ENCODE measurements at regions not wholly inside any gene's neighbourhood (a gene's known extent, or its start where the extent isn't known, plus 50 kb on each side); places are given as distances from the start of the nearest gene placed in this dataset.

- Histone ChIP-seq H3K36me3 (no peaks in the 10 kb centered on the region), H3K27ac (no peak overlapping the region), H3K9me3 (no peaks in the 10 kb centered on the region), H3K4me3 (no peak overlapping the region), H3K27me3 (no peaks in the 10 kb centered on the region), H3K4me1 (no peaks in the 10 kb centered on the region)
- intact Hi-C loops (cut with DNase I) = no loop called here
- DNase-seq (ENCODE audit: low spot score in 2 of 2) = no peak
- TF ChIP-seq CTCF (IDR thresholded peaks at IDR 0.05) = no peak
Observed at GRCh38 chr13:75938811-75939560, 302.9 kb downstream of the LMO7 start.

DNA sequence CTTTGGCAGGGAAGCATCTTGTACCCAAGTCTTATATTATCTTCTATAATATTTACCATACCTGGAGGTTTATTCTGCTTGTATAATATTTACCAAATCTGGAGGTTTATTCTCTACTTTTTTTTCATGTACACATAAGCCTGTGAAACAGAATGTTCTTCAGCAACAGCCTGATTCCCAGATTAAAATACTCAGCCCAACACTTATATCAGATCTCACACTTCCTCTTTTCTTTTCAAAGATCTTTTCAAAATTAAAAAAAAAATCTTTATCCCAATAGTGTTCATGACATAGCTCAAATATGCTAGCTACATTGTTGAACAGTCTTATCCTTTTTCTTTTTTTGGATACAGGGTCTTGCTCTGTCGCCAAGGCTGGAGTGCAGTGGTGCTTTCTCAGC lies 300.7 kb downstream of the LMO7 start:
- no peak for DNase-seq (ENCODE audit: low spot score in 2 of 2)
- H3K9me3 ChIP-seq = no peaks in the 10 kb centered on the region
- H3K27ac ChIP-seq = no peak overlapping the region

GRCh38 chr13:75935805-75936204 lies 299.7 kb downstream of the LMO7 start:
- DNase-seq (ENCODE audit: low spot score in 2 of 2) = no peak
- H3K9me3 ChIP-seq = no peaks in the 10 kb centered on the region
- H3K36me3 ChIP-seq = no peaks in the 10 kb centered on the region
- no peaks in the 10 kb centered on the region for H3K4me1 ChIP-seq
- H3K4me3 ChIP-seq = no peak overlapping the region
- TF ChIP-seq CTCF (IDR thresholded peaks at IDR 0.05) = no peak
- intact Hi-C loops (cut with DNase I) = no loop called here
- H3K27me3 ChIP-seq = no peaks in the 10 kb centered on the region
- H3K27ac ChIP-seq = no peak overlapping the region

More for the DNA sequence above, 300.7 kb downstream of the LMO7 start:
- TF ChIP-seq CTCF (IDR thresholded peaks at IDR 0.05) = no peak
- Histone ChIP-seq H3K4me1 (no peaks in the 10 kb centered on the region), H3K36me3 (no peaks in the 10 kb centered on the region), H3K4me3 (no peak overlapping the region), H3K27me3 (no peaks in the 10 kb centered on the region)
- intact Hi-C loops (cut with DNase I) = no loop called here

- no peaks in the 10 kb centered on the region for H3K9me3 ChIP-seq
- no peak overlapping the region for H3K27ac ChIP-seq
- DNase-seq (ENCODE audit: low spot score in 2 of 2) = no peak
- H3K4me3 ChIP-seq = no peak overlapping the region
- no peaks in the 10 kb centered on the region for H3K27me3 ChIP-seq
- no peaks in the 10 kb centered on the region for H3K36me3 ChIP-seq
- no peaks in the 10 kb centered on the region for H3K4me1 ChIP-seq
- intact Hi-C loops (cut with DNase I) = no loop called here
- no peak for TF ChIP-seq CTCF (IDR thresholded peaks at IDR 0.05)
Observed at GRCh38 chr13:75934889-75935288, 298.8 kb downstream of the LMO7 start.

DNA sequence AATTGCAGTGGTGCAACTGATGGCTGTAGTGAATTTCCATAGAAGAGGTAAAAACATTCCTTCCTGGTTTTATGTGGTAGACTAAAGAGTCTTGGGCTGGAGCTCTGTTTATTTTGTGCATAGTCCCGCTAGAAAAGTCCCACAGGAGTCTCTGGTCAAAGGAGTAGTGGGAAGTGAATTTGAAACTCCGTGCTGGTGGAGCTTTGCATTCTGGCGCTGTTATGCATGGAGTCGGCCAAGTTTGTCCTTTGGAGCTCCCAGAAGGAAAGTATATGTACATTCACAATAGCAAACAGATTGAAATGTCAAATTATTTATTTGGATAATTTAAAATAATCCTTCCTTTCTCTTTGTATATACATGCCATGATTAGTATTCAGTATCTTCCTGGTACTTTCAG lies 296.5 kb downstream of the LMO7 start:
- Histone ChIP-seq H3K4me3 (no peak overlapping the region), H3K36me3 (no peaks in the 10 kb centered on the region), H3K27ac (no peak overlapping the region), H3K27me3 (no peaks in the 10 kb centered on the region), H3K4me1 (no peaks in the 10 kb centered on the region), H3K9me3 (no peaks in the 10 kb centered on the region)
- TF ChIP-seq CTCF (IDR thresholded peaks at IDR 0.05) = no peak
- intact Hi-C loops (cut with DNase I) = no loop called here
- DNase-seq (ENCODE audit: low spot score in 2 of 2) = no peak

DNA sequence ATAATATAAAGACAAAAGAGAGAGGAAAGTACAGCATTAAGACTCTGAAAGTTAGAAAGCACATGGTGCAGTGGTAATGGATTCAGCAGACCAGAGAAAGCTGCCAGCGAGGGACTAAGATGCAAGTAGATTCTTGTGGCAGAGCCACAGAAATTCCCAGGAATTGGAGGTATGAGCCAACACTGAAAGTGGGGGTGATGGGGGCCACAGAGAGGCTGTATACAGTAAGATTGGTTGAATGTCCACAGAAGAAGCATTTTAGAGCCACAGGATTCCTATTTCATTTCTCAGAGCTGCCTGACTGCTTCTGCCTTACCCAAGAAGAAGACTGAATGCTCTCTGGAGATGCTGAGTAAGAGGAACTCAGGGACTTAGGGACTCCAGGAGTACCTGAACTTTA lies 295.0 kb downstream of the LMO7 start:
- no peak overlapping the region for H3K27ac ChIP-seq
- no peaks in the 10 kb centered on the region for H3K36me3 ChIP-seq
- no peaks in the 10 kb centered on the region for H3K9me3 ChIP-seq
- intact Hi-C loops (cut with DNase I) = no loop called here
- H3K4me3 ChIP-seq = no peak overlapping the region
- no peaks in the 10 kb centered on the region for H3K4me1 ChIP-seq
- no peak for TF ChIP-seq CTCF (IDR thresholded peaks at IDR 0.05)
- no peak for DNase-seq (ENCODE audit: low spot score in 2 of 2)
- H3K27me3 ChIP-seq = no peaks in the 10 kb centered on the region

All from ascending aorta (tissue), 2 donors.